AG04450 (cell line): ENCODE measurements at regions not wholly inside any gene's neighbourhood (a gene's known extent, or its start where the extent isn't known, plus 50 kb on each side); places are given as distances from the start of the nearest gene placed in this dataset.

Experiments
- CTCF ChIA-PET: fragments of 300-600, 350-600 bp; formaldehyde crosslinking; extraction: SDS; loops from one replicate; lab custom pipeline; 2022; ENCODE audit warnings: antibody characterized with exemption, inconsistent platforms; lab: Charles Lee
- POLR2A ChIA-PET: fragments of 350-600 bp; formaldehyde crosslinking; extraction: SDS; loops from one replicate; lab custom pipeline; 2021; ENCODE audit warnings: antibody characterized with exemption, inconsistent platforms; lab: Yijun Ruan, JAX
- DNase-seq: peaks from one replicate; pipeline ENCODE4 v3.0.0-alpha.2; 2011; ENCODE audit warnings: low read depth, low spot score
- H3K27ac ChIP-seq: one replicate; pipeline ENCODE4 v1.5.1; 2012; ENCODE audit warnings: low read depth, low read length, control low read depth
- H3K27me3 ChIP-seq: one replicate; pipeline ENCODE4 v1.6.0; 2012; ENCODE audit warnings: low read length; ENCODE audit not compliant: control insufficient read depth, insufficient read depth
- H3K4me3 ChIP-seq: 2 replicates; pipeline ENCODE4 v1.5.1; 2011; ENCODE audit warnings: mild to moderate bottlenecking, low read depth, low read length, control low read depth
- H3K9me3 ChIP-seq: 2 replicates; pipeline ENCODE4 v1.5.1; 2012; ENCODE audit warnings: low read length; ENCODE audit not compliant: control insufficient read depth, insufficient read depth
- CTCF ChIP-seq: IDR thresholded peaks from 2 replicates; pipeline ENCODE4 v1.5.1; 2011; ENCODE audit warnings: low read depth, low read length, control low read depth, inconsistent platforms

- no peak for TF ChIP-seq CTCF
- CTCF ChIA-PET = no interaction called here
These were observed 777.7 kb downstream of the STIM2 start for GRCh38 chr4:27638163-27638915.

GRCh38 chr4:27643101-27643500 lies 782.5 kb downstream of the STIM2 start:
- CTCF ChIA-PET = no interaction called here
- no peak for TF ChIP-seq CTCF
- POLR2A ChIA-PET = no interaction called here

More at GRCh38 chr4:27638163-27638915, 777.7 kb downstream of the STIM2 start:
- Histone ChIP-seq H3K27ac (no peak overlapping the region), H3K27me3 (no peaks in the 10 kb centered on the region), H3K9me3 (no peaks in the 10 kb centered on the region; the same call in 1 of the 2 replicates), H3K4me3 (no peak overlapping the region)
- DNase-seq = no peak
- POLR2A ChIA-PET = no interaction called here

DNA sequence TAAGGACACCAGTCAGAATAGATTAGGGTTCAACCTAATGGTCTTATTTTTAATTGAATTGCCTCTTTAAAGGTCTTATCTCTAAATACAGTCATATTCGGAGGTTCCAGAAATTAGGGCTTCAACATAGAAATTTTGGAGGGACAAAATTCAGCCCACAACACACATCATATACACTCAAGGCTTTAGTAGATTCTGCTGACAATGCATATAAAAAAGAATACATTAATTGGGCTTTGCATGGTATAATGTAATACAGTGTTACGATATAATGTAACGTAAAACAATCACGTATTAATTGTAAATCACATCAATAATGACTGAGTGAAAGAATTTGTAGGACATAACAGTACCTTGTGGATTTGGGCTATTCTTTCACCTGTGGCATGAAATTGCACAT lies 787.8 kb downstream of the STIM2 start:
- ChIA-PET POLR2A (no interaction called here), CTCF (no interaction called here)
- Histone ChIP-seq H3K27me3 (no peaks in the 10 kb centered on the region), H3K4me3 (no peak overlapping the region), H3K9me3 (no peaks in the 10 kb centered on the region), H3K27ac (no peak overlapping the region)
- DNase-seq = no peak
- TF ChIP-seq CTCF = no peak

More at GRCh38 chr4:27643101-27643500, 782.5 kb downstream of the STIM2 start:
- H3K27ac ChIP-seq = no peak overlapping the region
- no peaks in the 10 kb centered on the region; the same call in 1 of the 2 replicates for H3K9me3 ChIP-seq
- no peak overlapping the region for H3K4me3 ChIP-seq
- DNase-seq = no peak
- no peaks in the 10 kb centered on the region for H3K27me3 ChIP-seq

DNA sequence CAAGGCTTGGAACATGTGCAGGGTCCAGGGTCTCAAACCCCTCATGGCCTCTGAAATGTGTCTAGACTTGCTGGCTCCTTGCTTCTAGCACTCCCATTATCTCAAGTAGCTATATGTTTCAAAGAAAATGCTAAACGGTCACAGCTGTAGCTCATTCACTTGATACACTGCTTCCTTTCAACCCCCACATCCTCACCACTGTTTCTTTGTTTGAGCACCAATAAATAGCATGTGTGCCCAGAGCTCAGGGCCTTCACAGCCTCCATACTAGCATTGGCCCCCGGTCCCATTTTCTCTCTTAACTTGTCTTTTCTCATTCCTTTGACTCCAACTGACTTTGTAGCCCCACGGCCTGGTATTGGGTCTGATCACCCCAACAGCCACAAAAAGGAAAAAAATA lies 801.8 kb downstream of the STIM2 start:
- Histone ChIP-seq H3K4me3 (no peak overlapping the region), H3K27me3 (no peaks in the 10 kb centered on the region), H3K27ac (no peak overlapping the region), H3K9me3 (no peaks in the 10 kb centered on the region)
- CTCF ChIA-PET = no interaction called here
- POLR2A ChIA-PET = no interaction called here
- DNase-seq = no peak
- TF ChIP-seq CTCF = no peak

- Histone ChIP-seq H3K9me3 (no peaks in the 10 kb centered on the region), H3K27ac (no peak overlapping the region), H3K27me3 (no peaks in the 10 kb centered on the region), H3K4me3 (no peak overlapping the region)
- no peak for TF ChIP-seq CTCF
- no peak for DNase-seq
- POLR2A ChIA-PET = no interaction called here
- CTCF ChIA-PET = no interaction called here
These were observed 806.3 kb downstream of the STIM2 start for GRCh38 chr4:27666943-27667342.
